AG20443 (cell line): ENCODE measurements at regions not wholly inside any gene's neighbourhood (a gene's known extent, or its start where the extent isn't known, plus 50 kb on each side); places are given as distances from the start of the nearest gene placed in this dataset.
"Not testable (repeated sequence)": the region's sequence is repeated elsewhere in the genome, so short reads cannot be mapped to it uniquely, and the experiment has no call there.

Source experiments
- DNase-seq: peaks from one replicate; pipeline ENCODE4 v3.0.0; 2012; ENCODE audit warnings: low spot score, mixed read lengths

DNA sequence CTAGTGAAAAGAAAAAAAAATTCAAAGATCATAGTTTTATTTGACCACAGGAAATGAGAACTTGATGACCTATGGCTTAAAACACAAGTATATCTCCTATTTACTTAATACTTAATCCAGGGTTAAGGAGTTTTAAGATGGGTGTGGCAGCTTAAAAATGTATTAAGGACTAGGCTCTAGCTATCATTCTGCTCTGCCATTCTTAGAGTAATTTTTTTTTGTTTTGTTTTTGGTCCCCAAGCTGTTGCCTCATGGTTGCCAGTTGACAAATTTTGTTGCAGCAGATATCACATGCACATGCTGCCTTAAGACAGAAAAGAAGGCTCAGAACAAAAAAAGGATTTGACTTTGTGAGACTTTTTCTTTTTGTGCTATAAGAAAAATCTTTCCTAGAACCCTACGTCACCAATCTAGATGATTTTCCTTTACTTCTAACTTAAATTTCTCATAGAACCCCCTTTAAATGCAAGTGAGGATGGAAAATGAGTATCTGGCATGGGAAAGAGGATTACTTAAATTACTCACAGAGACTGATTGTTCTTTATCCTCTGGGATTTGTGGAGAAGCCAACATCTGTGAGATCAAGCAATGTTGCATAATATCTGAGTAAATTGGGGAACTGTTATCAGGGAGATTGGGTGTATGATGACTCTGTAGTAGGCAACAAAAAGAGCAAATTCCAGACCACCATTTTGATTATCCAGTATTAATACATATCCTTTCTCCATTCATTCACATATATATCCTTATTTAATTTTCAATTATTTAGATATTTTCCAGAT is 364.7 kb upstream of the CD180 start:
- DNase-seq: no peak

DNA sequence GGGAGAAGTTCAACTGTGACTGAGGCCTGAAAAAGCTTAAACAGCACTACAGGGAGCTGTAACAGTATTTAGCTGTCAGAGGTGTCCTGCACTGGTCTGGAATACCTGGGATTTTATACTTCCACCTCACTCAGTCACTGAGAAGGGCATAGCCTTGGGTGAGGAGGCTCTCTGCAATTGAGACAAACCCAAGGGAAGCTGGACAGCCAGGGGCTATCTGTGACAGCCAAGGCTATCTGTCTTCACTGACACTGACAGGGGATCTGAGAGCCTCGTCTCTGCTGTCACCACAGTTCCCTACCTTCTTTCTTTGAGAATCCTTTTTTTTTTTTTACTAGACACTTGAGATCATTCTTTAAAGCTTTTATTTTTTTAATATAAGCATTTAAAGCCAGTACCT is 356.2 kb upstream of the CD180 start:
- no peak for DNase-seq

DNA sequence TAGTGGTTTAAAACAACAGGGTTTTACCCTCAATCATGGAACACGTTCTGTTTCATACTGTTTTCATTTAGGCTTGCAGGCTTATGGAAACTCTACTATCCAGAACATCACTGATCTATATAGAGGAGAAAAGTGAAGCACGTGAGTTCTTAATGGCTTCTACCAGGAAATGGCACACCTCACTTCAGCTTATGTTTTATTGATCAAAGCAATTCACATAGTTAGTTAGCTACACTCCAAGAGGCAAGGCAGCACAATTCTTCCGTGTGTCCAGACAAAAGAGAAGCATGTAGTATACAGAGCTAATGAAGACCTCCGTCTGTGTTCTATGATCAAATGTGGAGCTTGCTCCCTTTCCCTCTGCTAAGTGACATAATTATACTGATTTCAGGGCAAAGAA is 353.3 kb upstream of the CD180 start:
- no peak for DNase-seq

DNA sequence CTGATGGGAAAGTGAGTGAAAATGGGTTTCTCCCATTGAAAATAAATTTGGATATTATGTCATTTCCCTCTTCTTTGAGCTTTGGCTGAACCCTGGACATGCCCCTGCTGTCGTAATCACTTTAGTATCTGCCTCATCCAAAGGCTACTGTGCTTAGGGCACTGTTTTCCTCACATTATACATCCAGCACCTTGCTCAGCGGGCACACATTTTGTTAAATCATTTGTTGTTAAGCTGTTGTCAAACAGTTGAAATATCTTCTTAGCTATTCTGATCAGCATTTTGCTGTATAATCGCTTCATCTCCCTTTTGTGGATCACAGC is 352.7 kb upstream of the CD180 start:
- no peak for DNase-seq

DNA sequence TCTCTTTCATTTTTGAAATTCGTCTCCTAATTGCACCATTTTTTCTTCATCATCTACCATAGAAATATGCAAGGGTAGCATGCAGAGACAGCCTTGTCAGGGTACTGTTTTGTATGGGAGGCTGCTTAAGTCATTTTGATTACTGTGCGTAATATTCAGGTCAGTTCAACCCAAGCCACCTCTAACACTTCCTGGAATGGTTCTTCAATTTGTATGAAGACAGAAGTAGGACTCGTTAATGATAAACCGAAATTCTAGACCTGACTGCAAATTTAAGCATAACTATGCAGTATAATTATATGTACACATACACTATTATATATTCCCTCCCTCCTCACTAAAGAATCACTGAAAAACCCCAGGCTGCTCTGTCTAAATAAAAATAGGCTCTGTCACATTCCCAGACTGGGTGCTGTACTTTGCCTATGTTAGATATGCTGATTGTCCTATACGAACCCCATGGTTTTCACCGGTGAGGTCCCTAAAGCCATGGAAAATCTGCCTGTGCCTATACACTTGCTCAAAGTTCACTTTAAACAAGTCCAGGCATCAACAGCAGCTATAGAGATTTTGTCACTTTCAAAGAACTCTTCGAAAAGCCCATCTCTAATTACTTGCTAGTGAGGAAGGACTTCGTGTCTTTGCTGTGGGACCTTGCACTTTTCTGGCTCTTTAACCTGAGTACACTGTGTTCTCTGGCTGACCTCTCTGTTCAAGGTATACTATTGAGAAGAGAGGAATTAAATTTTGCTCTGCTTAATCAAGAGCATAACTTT is 352.1 kb upstream of the CD180 start:
- no peak for DNase-seq

DNA sequence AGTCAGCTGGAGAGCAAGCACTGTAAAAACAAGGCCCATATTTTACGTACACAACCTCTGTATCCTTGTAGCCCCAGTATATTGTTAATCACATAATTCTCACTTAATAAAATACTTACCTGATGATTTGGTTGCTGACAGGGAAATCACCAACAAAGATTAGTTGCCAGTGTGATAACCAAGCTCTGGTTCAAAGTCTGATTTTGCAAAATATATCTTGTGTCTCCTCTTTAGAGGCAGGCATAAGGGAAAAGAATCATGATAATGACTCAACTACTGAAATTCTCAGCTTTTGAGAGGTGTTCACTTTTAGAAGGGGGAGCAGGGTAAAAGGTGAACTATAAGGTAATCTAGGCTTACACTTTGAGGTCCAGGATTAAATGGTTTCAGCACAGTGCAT is 351.1 kb upstream of the CD180 start:
- no peak for DNase-seq

GRCh38 chr5:67544942-67545341 is 348.3 kb upstream of the CD180 start:
- DNase-seq: not testable (repeated sequence)

DNA sequence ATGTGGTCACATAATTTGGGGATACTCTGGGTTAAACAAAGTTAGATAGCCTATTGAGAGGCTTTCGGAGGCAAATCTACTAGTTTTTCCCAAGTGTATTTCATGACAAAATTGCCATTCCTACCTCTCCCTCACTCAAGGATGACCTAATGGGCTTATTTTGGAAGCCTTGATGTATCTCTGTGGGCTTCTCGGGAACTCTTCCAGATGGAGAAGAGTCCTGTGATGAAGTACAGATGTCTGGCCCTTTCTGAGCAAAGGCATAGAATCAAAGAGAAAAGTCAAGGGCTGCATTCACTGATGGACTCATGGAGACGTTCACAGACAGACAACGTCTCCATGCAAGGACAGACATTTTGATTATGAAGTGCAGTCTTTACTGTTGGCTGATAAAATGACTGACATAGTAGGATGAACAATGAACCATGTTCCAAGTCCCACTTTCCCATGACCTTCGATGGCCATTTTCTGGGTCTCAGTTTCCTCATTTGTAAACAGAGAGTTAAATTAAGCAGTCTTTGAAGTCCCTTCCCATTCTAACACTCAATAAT is 347.2 kb upstream of the CD180 start:
- DNase-seq: peak; percentile 38

- no peak for DNase-seq
These were observed 345.9 kb upstream of the CD180 start for GRCh38 chr5:67542479-67542878.

DNA sequence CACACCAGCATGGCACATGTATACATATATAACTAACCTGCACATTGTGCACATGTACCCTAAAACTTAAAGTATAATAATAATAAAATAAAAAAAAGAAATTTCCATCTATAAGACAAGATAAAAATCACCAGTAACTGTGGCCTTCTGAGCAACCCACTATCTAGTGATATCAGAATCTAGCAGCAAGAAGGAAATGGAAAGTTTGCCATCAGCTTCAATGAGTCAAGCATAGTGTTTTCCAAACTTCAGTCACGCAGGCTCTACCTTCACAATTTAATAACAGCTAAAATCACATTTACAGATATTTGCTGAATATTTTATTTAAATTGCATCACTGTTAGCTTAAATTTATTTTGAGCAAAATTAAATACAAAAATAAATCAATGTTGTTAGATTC is 345.3 kb upstream of the CD180 start:
- no peak for DNase-seq

DNA sequence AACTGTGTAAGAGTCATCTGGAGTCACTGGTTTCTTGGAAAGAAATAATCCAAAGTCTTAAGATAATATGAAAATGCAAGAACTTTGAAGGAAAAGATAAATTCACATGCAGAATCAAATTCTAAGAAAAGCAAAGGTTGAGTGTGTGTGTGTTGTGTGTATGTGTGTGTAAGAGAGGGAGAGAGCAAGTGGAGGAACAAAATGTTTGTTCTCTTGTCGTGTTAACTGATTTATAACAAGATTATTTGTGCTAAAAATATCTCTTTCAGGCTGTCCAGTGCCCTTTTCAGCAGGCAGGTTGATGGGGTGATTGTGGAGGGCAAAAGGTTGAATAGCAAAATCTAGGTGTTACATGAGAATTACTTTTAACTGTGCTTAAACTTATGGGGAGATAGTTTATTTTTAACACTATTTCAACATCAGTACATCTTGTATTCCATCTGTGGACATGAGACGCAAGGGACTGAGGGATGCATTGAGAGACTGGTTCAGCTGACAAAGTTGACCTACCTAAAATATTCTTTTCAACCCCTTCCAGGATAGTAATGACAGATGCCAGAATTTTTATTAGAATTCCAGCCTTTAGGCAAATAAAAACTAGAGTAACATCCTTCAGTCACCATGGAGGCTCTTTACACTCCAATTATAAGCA is 342.4 kb upstream of the CD180 start:
- no peak for DNase-seq

DNA sequence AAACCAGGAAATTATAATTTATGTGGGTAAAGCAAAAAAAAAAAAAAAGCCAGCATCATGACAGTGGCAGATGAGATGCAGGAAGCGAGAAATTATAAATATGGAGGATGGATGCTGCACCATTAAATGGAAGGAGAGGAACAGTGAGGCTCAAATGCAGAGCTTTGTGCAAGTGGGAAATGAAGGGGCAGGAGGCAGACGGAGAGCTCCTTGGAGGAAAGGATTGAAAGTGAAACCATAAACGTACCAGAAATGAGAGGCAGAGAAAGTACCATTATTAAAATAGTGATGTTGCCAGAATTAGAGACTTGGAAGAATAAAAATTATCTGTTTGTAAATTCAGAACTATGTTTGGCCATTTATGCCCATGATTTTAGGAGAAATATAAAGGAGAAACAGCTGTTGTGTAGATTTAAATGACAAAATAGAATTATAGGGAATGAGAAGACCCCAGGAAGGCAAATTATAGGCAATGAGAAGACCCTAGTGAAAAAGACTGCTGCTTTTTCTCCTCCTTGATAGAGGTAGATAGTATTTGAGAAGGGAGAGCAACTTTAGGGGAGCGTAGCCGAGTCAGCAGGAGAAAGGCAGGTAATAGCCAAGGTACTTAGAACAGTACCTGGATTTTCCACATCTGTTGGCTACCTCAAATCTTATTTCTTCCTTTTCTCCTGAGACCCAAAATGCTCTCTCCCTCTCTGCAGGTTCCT is 341.0 kb upstream of the CD180 start:
- DNase-seq: peak; percentile 26

- no peak for DNase-seq
These were observed 340.3 kb upstream of the CD180 start for GRCh38 chr5:67536866-67537265.

DNA sequence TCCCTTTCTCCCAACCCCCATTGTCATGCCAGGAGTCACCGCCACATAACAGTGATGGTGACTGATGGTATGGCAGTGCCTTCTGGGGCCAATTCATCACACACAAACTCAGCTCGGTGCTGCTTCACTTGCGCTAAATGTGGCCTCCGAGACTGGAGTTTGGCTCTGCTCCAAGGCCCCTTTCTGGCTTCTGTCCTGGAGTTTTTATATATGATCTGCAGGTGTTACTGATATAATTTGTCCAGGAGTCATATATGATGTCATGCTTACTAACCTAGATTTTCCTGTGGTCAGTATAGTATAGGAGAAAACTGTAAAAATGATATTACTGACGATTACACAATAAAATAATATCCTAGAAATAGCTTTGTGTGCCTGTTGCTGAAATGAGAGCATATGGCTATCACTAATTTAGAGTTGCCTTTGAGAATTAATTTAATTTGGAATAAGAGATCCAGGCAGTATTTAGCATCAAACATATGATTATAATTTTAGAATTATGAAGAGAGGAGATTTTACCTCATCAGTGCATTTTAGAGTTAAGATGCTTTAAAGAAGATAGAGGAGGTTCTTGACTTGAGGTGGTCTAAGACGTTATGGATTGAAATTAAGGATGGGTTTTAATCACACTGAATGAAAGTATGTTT is 334.1 kb upstream of the CD180 start:
- DNase-seq: no peak

DNA sequence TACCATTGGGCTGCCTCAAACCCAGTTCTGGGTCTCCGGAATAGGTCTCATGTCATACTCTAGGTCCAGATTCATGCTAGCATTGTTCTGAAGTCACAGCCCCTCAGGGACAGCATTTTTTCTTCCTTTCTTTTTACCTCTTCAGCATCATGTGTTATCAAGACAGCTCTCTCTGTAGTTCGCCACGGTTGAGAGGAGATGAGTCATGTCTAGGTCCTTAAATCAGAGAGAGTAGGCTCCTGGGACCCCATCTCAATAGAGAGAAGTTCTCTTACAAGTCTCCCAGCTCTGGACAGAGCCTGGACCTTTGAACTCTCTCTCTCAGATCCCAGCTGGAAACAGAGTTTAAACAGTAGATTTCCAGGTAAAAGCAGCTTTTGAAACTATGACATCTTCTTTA is 332.4 kb upstream of the CD180 start:
- DNase-seq: no peak

DNA sequence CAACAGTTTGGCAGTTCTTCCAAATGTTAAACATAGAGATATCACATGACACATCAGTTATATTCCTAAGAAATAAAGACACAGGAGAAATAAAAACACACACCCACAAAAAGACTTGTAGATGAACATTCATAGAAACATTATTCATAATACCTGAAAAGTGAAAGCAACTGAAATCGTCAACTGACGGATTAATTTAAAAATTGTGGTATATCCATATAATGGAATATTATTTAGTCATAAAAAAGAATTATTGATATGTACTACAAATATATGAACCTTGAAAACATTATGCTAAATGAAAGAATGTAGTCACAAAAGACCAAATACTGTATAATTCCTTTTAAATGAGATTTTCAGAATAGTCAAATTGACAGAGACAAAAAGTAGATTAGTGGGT is 330.2 kb upstream of the CD180 start:
- no peak for DNase-seq

DNA sequence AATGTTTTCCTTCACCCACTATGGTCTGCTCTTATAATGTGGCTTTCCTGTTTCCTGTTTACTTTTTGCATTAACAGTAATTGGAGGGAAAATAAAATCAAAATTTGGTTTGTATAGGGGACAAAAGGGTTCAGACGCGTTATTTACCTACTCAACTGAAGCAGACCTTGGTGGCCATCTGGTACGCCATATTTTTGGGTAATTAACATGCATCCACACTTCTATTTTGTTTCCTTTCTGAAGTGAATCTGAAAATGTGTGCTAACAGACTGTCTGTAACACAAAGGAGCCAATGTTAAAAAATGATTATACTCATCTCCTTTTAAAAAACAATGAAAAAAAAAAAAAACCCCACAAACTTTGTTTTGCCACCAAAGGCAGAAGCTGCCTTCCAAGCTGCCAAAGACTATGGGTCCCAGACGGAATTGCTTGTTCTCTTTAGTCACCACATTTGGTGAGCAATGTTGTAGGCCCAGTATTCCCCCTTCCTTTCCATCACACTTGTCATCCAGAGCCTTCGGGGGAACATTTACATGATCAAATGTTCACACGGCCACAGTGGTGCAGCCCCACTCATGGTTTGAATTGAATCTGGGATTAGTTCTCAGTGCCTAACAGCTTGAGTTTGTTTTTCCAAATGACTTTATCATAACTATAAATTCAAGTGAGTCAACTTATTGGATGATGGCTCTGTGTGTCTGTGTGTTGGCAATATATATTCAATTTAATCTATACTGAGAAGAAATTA is 323.7 kb upstream of the CD180 start:
- DNase-seq: no peak

- DNase-seq: no peak
These were observed 321.6 kb upstream of the CD180 start for GRCh38 chr5:67518227-67518626.

DNA sequence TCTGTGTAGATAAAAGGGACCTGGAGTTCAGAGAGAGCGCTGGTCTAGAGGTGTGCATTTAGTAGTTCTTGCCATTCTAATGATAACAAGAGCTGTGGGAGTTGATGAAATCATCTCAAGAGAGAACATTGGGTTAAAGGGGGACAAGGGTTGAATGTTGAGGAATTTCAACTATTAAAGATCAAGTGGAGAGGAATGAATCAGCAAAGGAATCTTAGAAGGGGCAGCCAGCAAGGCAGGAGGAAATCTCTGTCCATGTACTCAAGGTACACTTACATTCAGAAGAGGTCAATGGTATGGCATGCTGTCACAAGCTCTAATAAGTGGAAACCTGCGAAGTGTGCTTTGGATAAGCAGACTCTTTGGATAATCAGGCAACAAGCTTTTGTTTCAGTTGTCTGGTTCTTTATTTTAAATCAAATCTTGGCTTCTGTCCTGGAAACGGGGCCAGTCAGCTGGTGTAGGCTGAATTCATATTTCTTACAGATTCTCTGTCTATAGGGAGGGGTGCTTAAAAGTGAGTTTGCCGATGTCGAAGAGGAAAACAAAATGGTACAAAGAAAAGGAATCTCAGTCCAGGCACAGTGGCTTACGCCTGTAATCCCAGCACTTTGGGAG is 320.5 kb upstream of the CD180 start:
- DNase-seq: peak; percentile 15

- DNase-seq: no peak
These were observed 319.2 kb upstream of the CD180 start for GRCh38 chr5:67515762-67516161.
